A549 (cell line): ENCODE measurements at regions not wholly inside any gene's neighbourhood (a gene's known extent, or its start where the extent isn't known, plus 50 kb on each side); places are given as distances from the start of the nearest gene placed in this dataset.

ENCODE experiments used
- ATAC-seq, 2 experiments: fragments of 200-7000 bp in 1 of 2; fragments of >200 bp in 1 of 2; cut with Nextera tagmentation in 1 of 2; cut with Tn5 transposase in 1 of 2; 3 replicates each; pipeline versions ENCODE4 v1.8.0 to v1.9.1; 2018 to 2020; ENCODE audit warnings: mild to moderate bottlenecking in 1 of 2, moderate library complexity in 1 of 2
- CTCF ChIA-PET: fragments of 300-600 bp; sonication (Branson Sonifier 250); formaldehyde crosslinking; extraction: SDS; loops from one replicate; lab custom pipeline; 2021; ENCODE audit warnings: antibody characterized with exemption, inconsistent platforms; lab: Yijun Ruan, JAX
- POLR2A ChIA-PET: fragments of 350-600 bp; formaldehyde crosslinking; extraction: SDS; loops from one replicate; lab custom pipeline; 2021; ENCODE audit warnings: antibody characterized with exemption, inconsistent platforms; lab: Yijun Ruan, JAX
- DNase-seq, 2 experiments: peaks; one replicate each; pipeline versions ENCODE4 v3.0.0 to v3.0.0-alpha.2; 2011 to 2016; ENCODE audit warnings: low read depth in 1 of 2, low spot score in 1 of 2
- FAIRE-seq: peaks from 2 replicates; lab custom pipeline; 2011; peaks lifted over from hg19 to GRCh38; lab: Jason Lieb, UNC
- H3K27ac ChIP-seq, 2 experiments: fragments of >200 bp; sonication (Bioruptor Twin); formaldehyde crosslinking; 3 replicates each; pipeline ENCODE4 v1.5.1; 2016 to 2017
- H3K4me1 ChIP-seq: fragments of >200 bp; sonication (Bioruptor Twin); formaldehyde crosslinking; 3 replicates; pipeline ENCODE4 v1.6.1; 2016
- H3K4me2 ChIP-seq: fragments of >200 bp; sonication (Bioruptor Twin); formaldehyde crosslinking; 3 replicates; pipeline ENCODE4 v1.6.1; 2016
- H3K4me3 ChIP-seq: fragments of >200 bp; sonication (Bioruptor Twin); formaldehyde crosslinking; 3 replicates; pipeline ENCODE4 v1.5.1; 2016
- H3K9me3 ChIP-seq: fragments of >200 bp; sonication (Bioruptor Twin); formaldehyde crosslinking; 3 replicates; pipeline ENCODE4 v1.6.1; 2016
- CHD2 ChIP-seq: fragments of 150-350 bp; IDR thresholded peaks from 2 replicates; pipeline ENCODE4 v1.6.1; 2014; ENCODE audit warnings: low read length; ENCODE audit not compliant: partially characterized antibody
- CHD4 ChIP-seq: fragments of 200-600 bp; sonication (generic); IDR thresholded peaks from 2 replicates; pipeline ENCODE4 v1.6.1; 2016; ENCODE audit warnings: antibody characterized with exemption, mild to moderate bottlenecking, borderline replicate concordance
- EP300 ChIP-seq, 2 experiments: fragments of >200 bp; sonication (Bioruptor Twin); formaldehyde crosslinking; IDR thresholded peaks; 2 replicates in 1 of 2; 3 replicates in 1 of 2; pipeline ENCODE4 v1.6.1; 2016 to 2017
- FOSL2 ChIP-seq, 2 experiments: fragments of 450-650 bp in 1 of 2; fragments of >200 bp in 1 of 2; sonication (Bioruptor Twin) in 1 of 2; formaldehyde crosslinking; IDR thresholded peaks; 2 replicates each; pipeline versions ENCODE4 v1.5.0 to v1.6.1; 2016 to 2020; ENCODE audit warnings: mild to moderate bottlenecking in 1 of 2, moderate library complexity in 1 of 2
- GATA3 ChIP-seq: IDR thresholded peaks from 2 replicates; pipeline ENCODE4 v1.6.1; 2012; ENCODE audit warnings: borderline replicate concordance
- HDAC2 ChIP-seq: fragments of 200-600 bp; sonication (generic); IDR thresholded peaks from 2 replicates; pipeline ENCODE4 v1.6.1; 2016
- HEYL ChIP-seq: fragments of 250-450 bp; sonication (Bioruptor Pico); IDR thresholded peaks from 2 replicates; pipeline ENCODE4 v1.8.0; 2021; ENCODE audit warnings: mild to moderate bottlenecking, moderate library complexity
- HOXB13 ChIP-seq: fragments of 250-450 bp; sonication (Bioruptor Pico); IDR thresholded peaks from 2 replicates; pipeline ENCODE4 v1.5.0; 2020; ENCODE audit warnings: low read depth, mild to moderate bottlenecking, moderate library complexity
- HOXB5 ChIP-seq: fragments of 250-450 bp; sonication (Bioruptor Pico); IDR thresholded peaks from 2 replicates; pipeline ENCODE4 v1.5.0; 2020; ENCODE audit warnings: mild to moderate bottlenecking, moderate library complexity
- JUN ChIP-seq, 2 experiments: fragments of >200 bp; sonication (Bioruptor Twin); formaldehyde crosslinking; IDR thresholded peaks; 2 replicates in 1 of 2; 3 replicates in 1 of 2; pipeline ENCODE4 v1.6.1; 2016 to 2017
- JUNB ChIP-seq: fragments of >200 bp; sonication (Bioruptor Twin); formaldehyde crosslinking; IDR thresholded peaks from 2 replicates; pipeline ENCODE4 v1.6.1; 2016
- MAFK ChIP-seq: fragments of 450-650 bp; IDR thresholded peaks from 2 replicates; pipeline ENCODE4 v1.6.1; 2014; ENCODE audit not compliant: partially characterized antibody
- MAZ ChIP-seq: fragments of 150-350 bp; IDR thresholded peaks from 2 replicates; pipeline ENCODE4 v1.6.1; 2014; ENCODE audit warnings: antibody characterized with exemption, low read depth, low read length, borderline replicate concordance
- NFE2L2 ChIP-seq: fragments of 150-350 bp; conservative IDR thresholded peaks from 2 replicates; pipeline ENCODE4 v1.6.1; 2014; ENCODE audit warnings: low read length
- PHF8 ChIP-seq: fragments of 200-600 bp; sonication (generic); IDR thresholded peaks from 2 replicates; pipeline ENCODE4 v1.6.1; 2016; ENCODE audit warnings: low read depth, mild to moderate bottlenecking, antibody characterized with exemption, moderate library complexity, borderline replicate concordance
- POLR2AphosphoS2 ChIP-seq: conservative IDR thresholded peaks from 2 replicates; pipeline ENCODE4 v1.6.1; 2012; ENCODE audit warnings: low read length, improper control_type of control experiment, inconsistent platforms
- RAD21 ChIP-seq, 2 experiments: fragments of >200 bp in 1 of 2; sonication (Bioruptor Twin) in 1 of 2; formaldehyde crosslinking in 1 of 2; IDR thresholded peaks in 1 of 2; conservative IDR thresholded peaks in 1 of 2; 2 replicates in 1 of 2; 3 replicates in 1 of 2; pipeline ENCODE4 v1.6.1; 2012 to 2018; ENCODE audit warnings: inconsistent platforms in 1 of 2
- RARB ChIP-seq: fragments of 250-450 bp; sonication (Bioruptor Pico); IDR thresholded peaks from 2 replicates; pipeline ENCODE4 v1.8.0; 2021; ENCODE audit warnings: mild to moderate bottlenecking, moderate library complexity
- RFX5 ChIP-seq: fragments of 450-650 bp; IDR thresholded peaks from 2 replicates; pipeline ENCODE4 v1.7.1; 2014; ENCODE audit warnings: antibody characterized with exemption, mild to moderate bottlenecking, moderate library complexity
- RNF2 ChIP-seq: fragments of 200-600 bp; sonication (generic); IDR thresholded peaks from 2 replicates; pipeline ENCODE4 v1.6.1; 2016; ENCODE audit warnings: low read depth, mild to moderate bottlenecking, antibody characterized with exemption, moderate library complexity, borderline replicate concordance
- ZC3H11A ChIP-seq: fragments of 450-650 bp; IDR thresholded peaks from 2 replicates; pipeline ENCODE4 v1.6.1; 2014; ENCODE audit warnings: antibody characterized with exemption, mild to moderate bottlenecking
- whole genome bisulfite sequencing: methylation state at CpG from one replicate; pipeline ENCODE4 v1.1.6; 2017; ENCODE audit errors: missing lambda C conversion rate; 5-methylcytosine and 5-hydroxymethylcytosine counted together
- TF ChIP-seq, protein P1 (sequence below): fragments of >200 bp; sonication (Bioruptor Twin); formaldehyde crosslinking; IDR thresholded peaks from 3 replicates; pipeline ENCODE4 v1.5.1; 2016
- TF ChIP-seq, protein P2 (sequence below): fragments of >200 bp; sonication (Bioruptor Twin); formaldehyde crosslinking; IDR thresholded peaks from 2 replicates; pipeline ENCODE4 v1.6.1; 2016
- TF ChIP-seq, protein P3 (sequence below): fragments of 250-450 bp; sonication (Bioruptor Pico); IDR thresholded peaks from 2 replicates; pipeline ENCODE4 v1.5.0; 2020; ENCODE audit warnings: low read depth, mild to moderate bottlenecking, moderate library complexity
- TF ChIP-seq, protein P4 (sequence below): fragments of 450-650 bp; IDR thresholded peaks from 2 replicates; pipeline ENCODE4 v1.6.1; 2014; ENCODE audit warnings: antibody characterized with exemption
- TF ChIP-seq, protein P5 (sequence below): fragments of >200 bp; sonication (Bioruptor Twin); formaldehyde crosslinking; IDR thresholded peaks from 3 replicates; pipeline ENCODE4 v1.6.1; 2016

DNA sequence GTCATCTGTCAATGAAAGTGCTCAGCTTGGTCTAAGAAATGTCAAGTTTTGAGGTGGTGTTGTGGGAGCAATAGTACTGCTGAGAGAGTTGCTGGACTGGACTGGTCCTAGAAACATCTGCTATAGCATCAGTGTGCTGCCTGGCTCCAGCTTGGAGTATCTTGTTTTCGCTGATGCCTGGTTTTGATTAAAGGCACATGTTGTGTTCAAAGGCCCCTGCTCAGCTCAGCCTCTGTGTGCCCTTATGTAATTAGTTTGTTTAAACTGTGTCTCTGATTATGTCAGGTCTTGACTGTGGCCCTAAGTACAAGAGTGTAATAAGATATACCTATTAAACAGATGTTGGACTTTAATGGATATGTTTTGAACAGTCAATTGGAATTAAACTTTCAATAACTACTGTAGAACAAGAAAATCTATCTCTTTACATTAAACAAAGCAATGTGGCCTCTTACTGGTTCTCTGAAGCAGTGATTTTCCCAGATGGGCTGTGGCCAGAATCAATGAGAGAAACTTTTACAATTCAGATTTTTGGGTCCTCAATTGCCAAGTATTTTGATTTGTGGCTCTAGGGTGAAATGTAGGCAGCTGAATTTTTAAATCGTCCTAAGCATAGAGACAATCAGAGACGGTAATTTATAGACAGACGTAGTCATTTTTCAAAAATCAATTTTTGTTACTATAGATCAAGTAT lies 668.2 kb downstream of the DHX35 start:
- CTCF ChIA-PET, result no interaction called here

DNA sequence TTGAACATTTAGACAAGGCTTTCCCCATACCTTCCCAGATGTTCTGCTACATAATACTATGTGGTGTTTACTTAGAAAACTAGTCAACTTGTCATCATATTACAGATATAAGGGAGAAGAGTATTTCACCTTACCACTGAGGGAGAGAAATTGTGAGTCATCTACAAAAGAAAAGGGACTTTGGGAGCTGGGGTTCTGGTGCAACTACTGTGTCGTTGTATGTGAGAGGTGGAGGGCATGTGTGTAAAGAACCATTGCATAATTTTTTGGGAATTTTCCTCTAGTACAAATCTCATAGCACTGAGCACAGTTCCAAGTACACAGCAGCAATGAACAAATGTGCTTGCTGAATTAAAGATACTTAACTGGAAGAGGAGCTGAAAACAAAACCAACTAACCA lies 665.6 kb downstream of the DHX35 start:
- no peaks in the 10 kb centered on the region for H3K9me3 ChIP-seq
- H3K27ac ChIP-seq, result no peak overlapping the region
- ATAC-seq (no peak), FAIRE-seq (no peak), DNase-seq (no peak)
- ChIA-PET CTCF (interaction anchor here (1.0 to 1.4 kb wide), 2 partner anchors 9 to 12 kb away, joined by 3 read pairs; no protein-coding TSS in a partner anchor), POLR2A (no interaction called here)
- TF ChIP-seq CHD4 (no peak), MAFK (no peak), HOXB13 (CRISPR knock-in tag) (no peak), HEYL (no peak)
- TF ChIP-seq, protein P1, sequence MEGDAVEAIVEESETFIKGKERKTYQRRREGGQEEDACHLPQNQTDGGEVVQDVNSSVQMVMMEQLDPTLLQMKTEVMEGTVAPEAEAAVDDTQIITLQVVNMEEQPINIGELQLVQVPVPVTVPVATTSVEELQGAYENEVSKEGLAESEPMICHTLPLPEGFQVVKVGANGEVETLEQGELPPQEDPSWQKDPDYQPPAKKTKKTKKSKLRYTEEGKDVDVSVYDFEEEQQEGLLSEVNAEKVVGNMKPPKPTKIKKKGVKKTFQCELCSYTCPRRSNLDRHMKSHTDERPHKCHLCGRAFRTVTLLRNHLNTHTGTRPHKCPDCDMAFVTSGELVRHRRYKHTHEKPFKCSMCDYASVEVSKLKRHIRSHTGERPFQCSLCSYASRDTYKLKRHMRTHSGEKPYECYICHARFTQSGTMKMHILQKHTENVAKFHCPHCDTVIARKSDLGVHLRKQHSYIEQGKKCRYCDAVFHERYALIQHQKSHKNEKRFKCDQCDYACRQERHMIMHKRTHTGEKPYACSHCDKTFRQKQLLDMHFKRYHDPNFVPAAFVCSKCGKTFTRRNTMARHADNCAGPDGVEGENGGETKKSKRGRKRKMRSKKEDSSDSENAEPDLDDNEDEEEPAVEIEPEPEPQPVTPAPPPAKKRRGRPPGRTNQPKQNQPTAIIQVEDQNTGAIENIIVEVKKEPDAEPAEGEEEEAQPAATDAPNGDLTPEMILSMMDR, result no peak
- TF ChIP-seq, protein P2, sequence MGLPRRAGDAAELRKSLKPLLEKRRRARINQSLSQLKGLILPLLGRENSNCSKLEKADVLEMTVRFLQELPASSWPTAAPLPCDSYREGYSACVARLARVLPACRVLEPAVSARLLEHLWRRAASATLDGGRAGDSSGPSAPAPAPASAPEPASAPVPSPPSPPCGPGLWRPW, result no peak
- TF ChIP-seq, protein P3, sequence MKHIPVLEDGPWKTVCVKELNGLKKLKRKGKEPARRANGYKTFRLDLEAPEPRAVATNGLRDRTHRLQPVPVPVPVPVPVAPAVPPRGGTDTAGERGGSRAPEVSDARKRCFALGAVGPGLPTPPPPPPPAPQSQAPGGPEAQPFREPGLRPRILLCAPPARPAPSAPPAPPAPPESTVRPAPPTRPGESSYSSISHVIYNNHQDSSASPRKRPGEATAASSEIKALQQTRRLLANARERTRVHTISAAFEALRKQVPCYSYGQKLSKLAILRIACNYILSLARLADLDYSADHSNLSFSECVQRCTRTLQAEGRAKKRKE (CRISPR knock-in tag), result no peak
- H3K4me1 ChIP-seq, result no peaks in the 10 kb centered on the region
- no peak overlapping the region for H3K4me3 ChIP-seq
- WGBS, result 0% methylated on average over 1 of the region's 1 CpG
- no peak overlapping the region for H3K4me2 ChIP-seq

More for the DNA sequence above, 668.2 kb downstream of the DHX35 start:
- Histone ChIP-seq H3K4me2 (no peak overlapping the region), H3K4me1 (no peaks in the 10 kb centered on the region), H3K9me3 (no peaks in the 10 kb centered on the region), H3K27ac (no peak overlapping the region), H3K4me3 (no peak overlapping the region)
- WGBS, result 3% methylated on average over 4 of the region's 4 CpGs
- ATAC-seq (no peak), DNase-seq (no peak)
- TF ChIP-seq HDAC2 (no peak), RAD21 (conservative IDR thresholded peaks at IDR 0.05 in 1 of 2, IDR thresholded peaks at IDR 0.05 in 1 of 2) (no peak), FOSL2 (IDR thresholded peaks at IDR 0.05) (no peak), FOSL2 (CRISPR knock-in tag; IDR thresholded peaks at IDR 0.05) (no peak), RFX5 (no peak), GATA3 (no peak), JUN (IDR thresholded peaks at IDR 0.05) (no peak), HOXB5 (CRISPR knock-in tag) (no peak), JUNB (no peak), PHF8 (no peak), CHD2 (no peak), RARB (CRISPR knock-in tag) (no peak), POLR2AphosphoS2 (no peak), MAZ (no peak), RNF2 (no peak), NFE2L2 (no peak), ZC3H11A (no peak), EP300 (IDR thresholded peaks at IDR 0.05) (no peak)
- TF ChIP-seq, protein P4, sequence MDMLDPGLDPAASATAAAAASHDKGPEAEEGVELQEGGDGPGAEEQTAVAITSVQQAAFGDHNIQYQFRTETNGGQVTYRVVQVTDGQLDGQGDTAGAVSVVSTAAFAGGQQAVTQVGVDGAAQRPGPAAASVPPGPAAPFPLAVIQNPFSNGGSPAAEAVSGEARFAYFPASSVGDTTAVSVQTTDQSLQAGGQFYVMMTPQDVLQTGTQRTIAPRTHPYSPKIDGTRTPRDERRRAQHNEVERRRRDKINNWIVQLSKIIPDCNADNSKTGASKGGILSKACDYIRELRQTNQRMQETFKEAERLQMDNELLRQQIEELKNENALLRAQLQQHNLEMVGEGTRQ, result no peak
- TF ChIP-seq, protein P5, sequence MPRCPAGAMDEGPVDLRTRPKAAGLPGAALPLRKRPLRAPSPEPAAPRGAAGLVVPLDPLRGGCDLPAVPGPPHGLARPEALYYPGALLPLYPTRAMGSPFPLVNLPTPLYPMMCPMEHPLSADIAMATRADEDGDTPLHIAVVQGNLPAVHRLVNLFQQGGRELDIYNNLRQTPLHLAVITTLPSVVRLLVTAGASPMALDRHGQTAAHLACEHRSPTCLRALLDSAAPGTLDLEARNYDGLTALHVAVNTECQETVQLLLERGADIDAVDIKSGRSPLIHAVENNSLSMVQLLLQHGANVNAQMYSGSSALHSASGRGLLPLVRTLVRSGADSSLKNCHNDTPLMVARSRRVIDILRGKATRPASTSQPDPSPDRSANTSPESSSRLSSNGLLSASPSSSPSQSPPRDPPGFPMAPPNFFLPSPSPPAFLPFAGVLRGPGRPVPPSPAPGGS, result no peak
- TF ChIP-seq, all 56 proteins: peak for 0
- FAIRE-seq, result no peak
- POLR2A ChIA-PET, result no interaction called here
